ENCODE measurements at regions not wholly inside any gene's neighbourhood (a gene's known extent, or its start where the extent isn't known, plus 50 kb on each side); places are given as distances from the start of the nearest gene placed in this dataset.
"Not testable (repeated sequence)": the region's sequence is repeated elsewhere in the genome, so short reads cannot be mapped to it uniquely, and the experiment has no call there.

GRCh38 chr2:62337403-62337802 is 141.5 kb downstream of the B3GNT2 start:
- no peak overlapping the region for H3K27ac Mint-ChIP-seq
- POLR2A ChIA-PET: no interaction called here
- H3K27me3 Mint-ChIP-seq: no peaks in the 10 kb centered on the region
- ATAC-seq: no peak
- no peak for DNase-seq
- no peaks in the 10 kb centered on the region for H3K36me3 Mint-ChIP-seq
- H3K4me3 Mint-ChIP-seq: no peak overlapping the region
- peaks cover 12 to 31% (median 26%) of the 10 kb centered on the region in 4 donors for H3K4me1 Mint-ChIP-seq
- H3K9me3 Mint-ChIP-seq: no peaks in the 10 kb centered on the region

- no peak for ATAC-seq
- Mint-ChIP-seq H3K36me3 (no peaks in the 10 kb centered on the region), H3K4me3 (peak overlapping the region in 1 of 10 donors; percentile 54), H3K4me1 (peaks cover 17 to 43% (median 31%) of the 10 kb centered on the region in 4 donors), H3K9me3 (peaks cover 0 to 1% (median 0%) of the 10 kb centered on the region in 9 donors), H3K27me3 (no peaks in the 10 kb centered on the region), H3K27ac (peak overlapping the region in 3 of 10 donors; percentile 10 to 66 (median 48))
- no peak for DNase-seq
- POLR2A ChIA-PET: no interaction called here
These were observed 139.7 kb downstream of the B3GNT2 start for GRCh38 chr2:62335612-62336011.

- POLR2A ChIA-PET: no interaction called here
- Mint-ChIP-seq H3K27ac (peak overlapping the region in 9 of 10 donors; percentile 54 to 89 (median 80)), H3K27me3 (no peaks in the 10 kb centered on the region), H3K4me1 (peaks cover 18 to 46% (median 31%) of the 10 kb centered on the region in 4 donors), H3K9me3 (peaks cover 0 to 9% (median 0%) of the 10 kb centered on the region in 9 donors), H3K4me3 (no peak overlapping the region), H3K36me3 (no peaks in the 10 kb centered on the region)
- ATAC-seq: no peak
- no peak for DNase-seq
These were observed 138.6 kb downstream of the B3GNT2 start for GRCh38 chr2:62334440-62335058.

- POLR2A ChIA-PET: no interaction called here
- H3K27me3 Mint-ChIP-seq: no peaks in the 10 kb centered on the region
- DNase-seq (no peak), ATAC-seq (peak in 1 of 2 donors; percentile 18)
- peak overlapping the region in 9 of 10 donors; percentile 48 to 89 (median 80) for H3K27ac Mint-ChIP-seq
- peak overlapping the region in 1 of 10 donors; percentile 29 for H3K4me3 Mint-ChIP-seq
- peaks cover 18 to 46% (median 31%) of the 10 kb centered on the region in 4 donors for H3K4me1 Mint-ChIP-seq
- peaks cover 0 to 9% (median 0%) of the 10 kb centered on the region in 9 donors for H3K9me3 Mint-ChIP-seq
- H3K36me3 Mint-ChIP-seq: no peaks in the 10 kb centered on the region
These were observed 138.1 kb downstream of the B3GNT2 start for GRCh38 chr2:62334009-62334408.

- peaks cover 0 to 10% (median 6%) of the 10 kb centered on the region in 9 donors for H3K9me3 Mint-ChIP-seq
- ATAC-seq: no peak
- no peak for DNase-seq
- H3K36me3 Mint-ChIP-seq: peaks cover 0 to 4% (median 0%) of the 10 kb centered on the region in 3 donors
- no peaks in the 10 kb centered on the region for H3K27me3 Mint-ChIP-seq
- peaks cover 14 to 57% (median 37%) of the 10 kb centered on the region in 4 donors for H3K4me1 Mint-ChIP-seq
- no peak overlapping the region for H3K4me3 Mint-ChIP-seq
- peak overlapping the region in 1 of 10 donors; percentile 33 for H3K27ac Mint-ChIP-seq
- POLR2A ChIA-PET: no interaction called here
These were observed 135.0 kb downstream of the B3GNT2 start for GRCh38 chr2:62330959-62331358.

GRCh38 chr2:62329797-62330196 is 133.9 kb downstream of the B3GNT2 start:
- Mint-ChIP-seq H3K9me3 (peaks cover 0 to 20% (median 11%) of the 10 kb centered on the region in 9 donors), H3K27me3 (no peaks in the 10 kb centered on the region), H3K4me3 (no peak overlapping the region), H3K27ac (peak overlapping the region in 1 of 10 donors; percentile 33), H3K36me3 (peaks cover 0 to 9% (median 6%) of the 10 kb centered on the region in 3 donors), H3K4me1 (peaks cover 14 to 50% (median 31%) of the 10 kb centered on the region in 4 donors)
- no peak for DNase-seq
- no peak for ATAC-seq
- POLR2A ChIA-PET: no interaction called here

GRCh38 chr2:62326735-62327134 is 130.8 kb downstream of the B3GNT2 start:
- Mint-ChIP-seq H3K27me3 (no peaks in the 10 kb centered on the region), H3K9me3 (peaks cover 0 to 27% (median 11%) of the 10 kb centered on the region in 9 donors), H3K4me3 (no peak overlapping the region), H3K27ac (no peak overlapping the region), H3K4me1 (peaks cover 9 to 35% (median 13%) of the 10 kb centered on the region in 4 donors), H3K36me3 (peaks cover 0 to 15% (median 13%) of the 10 kb centered on the region in 3 donors)
- POLR2A ChIA-PET: no interaction called here
- DNase-seq (no peak), ATAC-seq (no peak)

GRCh38 chr2:62325398-62325797 is 129.5 kb downstream of the B3GNT2 start:
- no peak overlapping the region for H3K4me3 Mint-ChIP-seq
- H3K36me3 Mint-ChIP-seq: peaks cover 0 to 15% (median 13%) of the 10 kb centered on the region in 3 donors
- H3K27ac Mint-ChIP-seq: no peak overlapping the region
- H3K27me3 Mint-ChIP-seq: no peaks in the 10 kb centered on the region
- POLR2A ChIA-PET: no interaction called here
- peaks cover 10 to 32% (median 15%) of the 10 kb centered on the region in 4 donors for H3K4me1 Mint-ChIP-seq
- H3K9me3 Mint-ChIP-seq: peaks cover 0 to 27% (median 11%) of the 10 kb centered on the region in 9 donors
- ATAC-seq: no peak
- DNase-seq: no peak

- Mint-ChIP-seq H3K4me1 (peaks cover 13 to 25% (median 17%) of the 10 kb centered on the region in 4 donors), H3K27ac (peak overlapping the region in 4 of 10 donors; percentile 9 to 63 (median 29)), H3K9me3 (peaks cover 0 to 22% (median 8%) of the 10 kb centered on the region in 9 donors), H3K36me3 (peaks cover 0 to 15% (median 9%) of the 10 kb centered on the region in 3 donors), H3K4me3 (no peak overlapping the region), H3K27me3 (no peaks in the 10 kb centered on the region)
- DNase-seq (no peak), ATAC-seq (no peak)
- POLR2A ChIA-PET: interaction anchor here (0.6 to 0.7 kb wide), 2 partner anchors 25 to 402 kb away, joined by 3 read pairs; no protein-coding TSS in a partner anchor
These were observed 125.7 kb downstream of the B3GNT2 start for GRCh38 chr2:62321380-62322289.

- peaks cover 0 to 16% (median 8%) of the 10 kb centered on the region in 9 donors for H3K9me3 Mint-ChIP-seq
- POLR2A ChIA-PET: no interaction called here
- H3K27me3 Mint-ChIP-seq: no peaks in the 10 kb centered on the region
- ATAC-seq (no peak), DNase-seq (no peak)
- peaks cover 0 to 15% (median 9%) of the 10 kb centered on the region in 3 donors for H3K36me3 Mint-ChIP-seq
- peak overlapping the region in 2 of 10 donors; percentile 17 to 41 for H3K27ac Mint-ChIP-seq
- no peak overlapping the region for H3K4me3 Mint-ChIP-seq
- peaks cover 13 to 30% (median 21%) of the 10 kb centered on the region in 4 donors for H3K4me1 Mint-ChIP-seq
These were observed 124.9 kb downstream of the B3GNT2 start for GRCh38 chr2:62320657-62321357.

- ATAC-seq, H3K27ac Mint-ChIP-seq, H3K36me3 Mint-ChIP-seq, H3K4me3 Mint-ChIP-seq, H3K27me3 Mint-ChIP-seq, POLR2A ChIA-PET, DNase-seq: not testable (repeated sequence)
- peaks cover 15 to 35% (median 26%) of the 10 kb centered on the region in 4 donors for H3K4me1 Mint-ChIP-seq
- H3K9me3 Mint-ChIP-seq: peaks cover 0 to 10% (median 5%) of the 10 kb centered on the region in 9 donors
These were observed 124.2 kb downstream of the B3GNT2 start for GRCh38 chr2:62320137-62320536.

- Mint-ChIP-seq H3K27ac (peak overlapping the region in 6 of 10 donors; percentile 2 to 60 (median 9)), H3K4me1 (peaks cover 21 to 44% (median 36%) of the 10 kb centered on the region in 4 donors), H3K27me3 (no peaks in the 10 kb centered on the region), H3K36me3 (peaks cover 0 to 2% (median 0%) of the 10 kb centered on the region in 3 donors), H3K9me3 (peaks cover 0 to 2% (median 0%) of the 10 kb centered on the region in 9 donors), H3K4me3 (peak overlapping the region in 1 of 10 donors; percentile 8)
- no peak for DNase-seq
- POLR2A ChIA-PET: no interaction called here
- ATAC-seq: no peak
These were observed 123.2 kb downstream of the B3GNT2 start for GRCh38 chr2:62319070-62319469.
